Thyroid gland (tissue), 4 donors: ENCODE measurements at regions not wholly inside any gene's neighbourhood (a gene's known extent, or its start where the extent isn't known, plus 50 kb on each side); places are given as distances from the start of the nearest gene placed in this dataset.

ENCODE experiments used
- POLR2A ChIP-seq, 2 donors: fragments of 450-650 bp; IDR thresholded peaks; one replicate each; pipeline ENCODE4 v1.6.1; 2017; ENCODE audit warnings: antibody characterized with exemption in 2 of 2, mild to moderate bottlenecking in 2 of 2, moderate library complexity in 1 of 2
- TF ChIP-seq, protein P1 (sequence below), 6 experiments: fragments of 200-600 bp in 3 of 6; fragments of 450-650 bp in 3 of 6; sonication (generic) in 3 of 6; IDR thresholded peaks; one replicate each; pipeline ENCODE4 v1.5.1; 2016 to 2019; ENCODE audit warnings: antibody characterized with exemption in 6 of 6, mild to moderate bottlenecking in 2 of 6, inconsistent platforms in 1 of 6, moderate library complexity in 1 of 6

DNA sequence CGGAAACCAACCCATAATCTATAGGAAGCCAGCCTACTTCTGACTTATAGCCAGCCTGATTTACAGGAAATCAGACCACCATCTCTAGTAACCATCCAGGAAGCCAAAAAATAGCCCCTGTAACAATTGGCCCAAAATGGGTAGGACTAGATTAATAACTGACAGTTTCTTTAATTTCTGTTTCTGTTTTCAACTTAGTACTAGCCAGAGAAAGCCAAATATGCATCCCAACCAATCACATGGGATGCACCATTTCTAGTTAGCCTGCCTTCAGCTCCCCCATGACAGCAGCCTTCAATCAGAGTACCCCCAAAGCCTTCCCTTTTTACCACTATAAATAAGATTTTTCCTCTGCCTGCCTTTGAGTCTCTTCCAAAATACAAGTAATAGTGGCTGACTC is 239.1 kb upstream of the GADL1 start:
- TF ChIP-seq, protein P1, sequence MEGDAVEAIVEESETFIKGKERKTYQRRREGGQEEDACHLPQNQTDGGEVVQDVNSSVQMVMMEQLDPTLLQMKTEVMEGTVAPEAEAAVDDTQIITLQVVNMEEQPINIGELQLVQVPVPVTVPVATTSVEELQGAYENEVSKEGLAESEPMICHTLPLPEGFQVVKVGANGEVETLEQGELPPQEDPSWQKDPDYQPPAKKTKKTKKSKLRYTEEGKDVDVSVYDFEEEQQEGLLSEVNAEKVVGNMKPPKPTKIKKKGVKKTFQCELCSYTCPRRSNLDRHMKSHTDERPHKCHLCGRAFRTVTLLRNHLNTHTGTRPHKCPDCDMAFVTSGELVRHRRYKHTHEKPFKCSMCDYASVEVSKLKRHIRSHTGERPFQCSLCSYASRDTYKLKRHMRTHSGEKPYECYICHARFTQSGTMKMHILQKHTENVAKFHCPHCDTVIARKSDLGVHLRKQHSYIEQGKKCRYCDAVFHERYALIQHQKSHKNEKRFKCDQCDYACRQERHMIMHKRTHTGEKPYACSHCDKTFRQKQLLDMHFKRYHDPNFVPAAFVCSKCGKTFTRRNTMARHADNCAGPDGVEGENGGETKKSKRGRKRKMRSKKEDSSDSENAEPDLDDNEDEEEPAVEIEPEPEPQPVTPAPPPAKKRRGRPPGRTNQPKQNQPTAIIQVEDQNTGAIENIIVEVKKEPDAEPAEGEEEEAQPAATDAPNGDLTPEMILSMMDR (IDR thresholded peaks at IDR 0.05): no peak
- TF ChIP-seq POLR2A (IDR thresholded peaks at IDR 0.05): no peak
